MM.1S (cell line): ENCODE measurements at regions not wholly inside any gene's neighbourhood (a gene's known extent, or its start where the extent isn't known, plus 50 kb on each side); places are given as distances from the start of the nearest gene placed in this dataset.

Source experiments
- CTCF ChIP-seq: fragments of 300-600 bp; sonication (generic); IDR thresholded peaks from 2 replicates; pipeline ENCODE4 v1.5.1; 2016; ENCODE audit warnings: antibody characterized with exemption, low read length, mixed read lengths
- EZH2 ChIP-seq: fragments of 300-600 bp; sonication (generic); optimal IDR thresholded peaks from 2 replicates; pipeline ENCODE3; 2017; ENCODE audit warnings: low read depth, mild to moderate bottlenecking, antibody characterized with exemption, low read length, mixed read lengths
- EZH2phosphoT487 ChIP-seq: fragments of 300-600 bp; sonication (generic); IDR thresholded peaks from 2 replicates; pipeline ENCODE4 v1.6.1; 2018; ENCODE audit warnings: antibody characterized with exemption, low read length

GRCh38 chr18:29912351-29912750, 1130.2 kb downstream of the DSC3 start:
- TF ChIP-seq EZH2phosphoT487 (no peak), EZH2 (no peak), CTCF (no peak)
